HCT116 (cell line): ENCODE measurements at regions not wholly inside any gene's neighbourhood (a gene's known extent, or its start where the extent isn't known, plus 50 kb on each side); places are given as distances from the start of the nearest gene placed in this dataset.

ENCODE experiments used
- ATAC-seq: fragments of 200-7000 bp; cut with Tn5 transposase; 2 replicates; pipeline ENCODE4 v1.9.1; 2020; ENCODE audit warnings: mild to moderate bottlenecking, moderate library complexity
- BruUV-seq: library from RNA; stranded (reverse); fragments of 400-500 nt; replicated peaks from 2 replicates; lab custom pipeline; 2021; lab: Mats Ljungman, UMichigan
- CTCF ChIA-PET: fragments of 300-600 bp; sonication (Branson Sonifier 250); formaldehyde crosslinking; loops from one replicate; lab custom pipeline; 2021; ENCODE audit warnings: antibody characterized with exemption; lab: Charles Lee
- POLR2A ChIA-PET: fragments of 300-600, 350-600 bp; sonication (Branson Sonifier 250); formaldehyde crosslinking; loops from one replicate; lab custom pipeline; 2021; ENCODE audit warnings: antibody characterized with exemption; lab: Charles Lee
- RAD21 ChIA-PET, 2 experiments: fragments of 300-600 bp; sonication (Branson Sonifier 250); formaldehyde crosslinking; loops; one replicate each; lab custom pipeline; 2023; ENCODE audit warnings: low total read pairs in 2 of 2; ENCODE audit not compliant: uncharacterized antibody in 2 of 2, unreplicated experiment in 2 of 2, low non-redundant PET in 1 of 2; lab: Charles Lee
- DNase-seq: peaks from one replicate; pipeline ENCODE4 v3.0.0-alpha.2; 2010; ENCODE audit warnings: low read depth, low spot score
- H2AFZ ChIP-seq: fragments of 200-600 bp; shearing (Covaris generic), sonication (generic); 2 replicates; pipeline ENCODE4 v1.6.1; 2017; ENCODE audit warnings: low read depth, mixed run types, mixed read lengths, antibody characterized with exemption, low read length; ENCODE audit not compliant: poor library complexity, severe bottlenecking
- H3K27ac ChIP-seq: 2 replicates; pipeline ENCODE4 v1.5.1; 2012; ENCODE audit warnings: low read depth, low read length
- H3K27me3 ChIP-seq: fragments of 200-600 bp; sonication (generic); 2 replicates; pipeline ENCODE4 v1.6.1; 2016; ENCODE audit warnings: mixed run types, low read length, mixed read lengths; ENCODE audit not compliant: insufficient read depth
- H3K36me3 ChIP-seq, 2 experiments: fragments of 200-500 bp in 1 of 2; fragments of 200-600 bp in 1 of 2; sonication (Bioruptor generic) in 1 of 2; sonication (generic) in 1 of 2; 2 replicates each; pipeline versions ENCODE4 v1.5.1 to v1.6.1; 2014 to 2016; ENCODE audit warnings: low read length in 2 of 2, inconsistent platforms in 1 of 2, mixed read lengths in 1 of 2, mixed run types in 1 of 2; ENCODE audit not compliant: insufficient read depth in 2 of 2, control insufficient read depth in 1 of 2
- H3K4me1 ChIP-seq, 2 experiments: fragments of 200-600 bp in 1 of 2; sonication (generic) in 1 of 2; 2 replicates each; pipeline versions ENCODE4 v1.5.1 to v1.6.1; 2012 to 2017; ENCODE audit warnings: low read length in 2 of 2, inconsistent platforms in 1 of 2, mild to moderate bottlenecking in 1 of 2, mixed read lengths in 1 of 2, mixed run types in 1 of 2, moderate library complexity in 1 of 2; ENCODE audit not compliant: insufficient read depth in 2 of 2, control insufficient read depth in 1 of 2
- H3K4me2 ChIP-seq: fragments of 200-600 bp; sonication (generic); 2 replicates; pipeline ENCODE4 v1.6.1; 2017; ENCODE audit warnings: mixed run types, low read length, mixed read lengths
- H3K4me3 ChIP-seq, 2 experiments: fragments of 200-600 bp in 1 of 2; sonication (generic) in 1 of 2; replicated peaks in 1 of 2; 2 replicates each; pipeline ENCODE4 v1.5.1; 2011 to 2016; ENCODE audit warnings: low read length in 2 of 2, control low read depth in 1 of 2, low read depth in 1 of 2, mild to moderate bottlenecking in 1 of 2, mixed read lengths in 1 of 2, mixed run types in 1 of 2
- H3K79me2 ChIP-seq: fragments of 200-600 bp; sonication (generic); 2 replicates; pipeline ENCODE4 v1.6.1; 2017; ENCODE audit warnings: mild to moderate bottlenecking, mixed run types, low read length, moderate library complexity, mixed read lengths; ENCODE audit not compliant: insufficient read depth
- H3K9ac ChIP-seq: fragments of 200-600 bp; sonication (generic); 2 replicates; pipeline ENCODE4 v1.6.1; 2016; ENCODE audit warnings: low read length, mixed read lengths
- H3K9me2 ChIP-seq: fragments of 200-600 bp; sonication (generic), shearing (Covaris generic); 2 replicates; pipeline ENCODE4 v1.6.1; 2017; ENCODE audit warnings: mixed run types, mild to moderate bottlenecking, moderate library complexity; ENCODE audit not compliant: insufficient read depth
- H3K9me3 ChIP-seq, 2 experiments: fragments of 200-500 bp in 1 of 2; fragments of 200-600 bp in 1 of 2; sonication (Bioruptor generic) in 1 of 2; sonication (generic) in 1 of 2; 2 replicates each; pipeline ENCODE4 v1.6.1; 2014 to 2017; ENCODE audit warnings: low read length in 2 of 2, mixed read lengths in 2 of 2, inconsistent platforms in 1 of 2, low read depth in 1 of 2, mild to moderate bottlenecking in 1 of 2, mixed run types in 1 of 2, moderate library complexity in 1 of 2; ENCODE audit not compliant: control insufficient read depth in 1 of 2, insufficient read depth in 1 of 2
- H4K20me1 ChIP-seq: fragments of 200-600 bp; sonication (generic), shearing (Covaris generic); 2 replicates; pipeline ENCODE4 v1.6.1; 2017; ENCODE audit warnings: mixed run types, mild to moderate bottlenecking, moderate library complexity; ENCODE audit not compliant: insufficient read depth
- CEBPB ChIP-seq: IDR thresholded peaks from 2 replicates; pipeline ENCODE4 v1.6.1; 2012; ENCODE audit warnings: low read depth
- EGR1 ChIP-seq: IDR thresholded peaks from 2 replicates; pipeline ENCODE4 v1.6.1; 2012; ENCODE audit warnings: low read depth
- ELF1 ChIP-seq: IDR thresholded peaks from 2 replicates; pipeline ENCODE4 v1.6.1; 2012; ENCODE audit warnings: low read depth, borderline replicate concordance
- EZH2 ChIP-seq: fragments of 200-600 bp; sonication (generic); IDR thresholded peaks from 2 replicates; pipeline ENCODE4 v1.6.1; 2017; ENCODE audit warnings: antibody characterized with exemption, mixed run types
- EZH2phosphoT487 ChIP-seq: fragments of 200-600 bp; IDR thresholded peaks from 2 replicates; pipeline ENCODE4 v1.6.1; 2018; ENCODE audit warnings: antibody characterized with exemption, borderline replicate concordance
- FOSL1 ChIP-seq: IDR thresholded peaks from 2 replicates; pipeline ENCODE4 v1.6.1; 2012; ENCODE audit warnings: low read depth
- JUND ChIP-seq: IDR thresholded peaks from 2 replicates; pipeline ENCODE4 v1.6.1; 2012
- POLR2A ChIP-seq: IDR thresholded peaks from 2 replicates; pipeline ENCODE4 v1.7.0; 2011; ENCODE audit warnings: borderline replicate concordance; ENCODE audit not compliant: insufficient read depth, insufficient read length; ENCODE audit errors: extremely low read depth
- RAD21 ChIP-seq: IDR thresholded peaks from 2 replicates; pipeline ENCODE4 v1.6.1; 2012; ENCODE audit warnings: low read depth, mild to moderate bottlenecking
- TCF7L2 ChIP-seq: IDR thresholded peaks from 2 replicates; pipeline ENCODE4 v1.7.0; 2011; ENCODE audit warnings: borderline replicate concordance, inconsistent platforms; ENCODE audit not compliant: insufficient read depth, insufficient read length; ENCODE audit errors: extremely low read depth
- YY1 ChIP-seq: IDR thresholded peaks from 2 replicates; pipeline ENCODE4 v1.6.1; 2011; ENCODE audit warnings: low read length, low read depth, moderate library complexity, mild to moderate bottlenecking; ENCODE audit not compliant: insufficient replicate concordance; ENCODE audit errors: extremely low read depth
- ZFX ChIP-seq: fragments of 450-650 bp; IDR thresholded peaks from 2 replicates; pipeline ENCODE4 v1.6.1; 2017
- ZNF274 ChIP-seq: fragments of 200-500 bp; sonication (Bioruptor generic); IDR thresholded peaks from 2 replicates; pipeline ENCODE4 v1.6.1; 2014; ENCODE audit warnings: mild to moderate bottlenecking, low read depth, low read length, inconsistent platforms
- intact Hi-C: fragments of 100-400 bp; cut with micrococcal nuclease; formaldehyde crosslinking; loops from 2 replicates; pipeline ENCODE4 v1.10.0; 2022
- TF ChIP-seq, protein P1 (sequence below): IDR thresholded peaks from 2 replicates; pipeline ENCODE4 v1.6.1; 2012
- TF ChIP-seq, protein P2 (sequence below): IDR thresholded peaks from 2 replicates; pipeline ENCODE4 v1.6.1; 2012
- TF ChIP-seq, protein P3 (sequence below): IDR thresholded peaks from 2 replicates; pipeline ENCODE4 v1.6.1; 2012; ENCODE audit warnings: low read depth

DNA sequence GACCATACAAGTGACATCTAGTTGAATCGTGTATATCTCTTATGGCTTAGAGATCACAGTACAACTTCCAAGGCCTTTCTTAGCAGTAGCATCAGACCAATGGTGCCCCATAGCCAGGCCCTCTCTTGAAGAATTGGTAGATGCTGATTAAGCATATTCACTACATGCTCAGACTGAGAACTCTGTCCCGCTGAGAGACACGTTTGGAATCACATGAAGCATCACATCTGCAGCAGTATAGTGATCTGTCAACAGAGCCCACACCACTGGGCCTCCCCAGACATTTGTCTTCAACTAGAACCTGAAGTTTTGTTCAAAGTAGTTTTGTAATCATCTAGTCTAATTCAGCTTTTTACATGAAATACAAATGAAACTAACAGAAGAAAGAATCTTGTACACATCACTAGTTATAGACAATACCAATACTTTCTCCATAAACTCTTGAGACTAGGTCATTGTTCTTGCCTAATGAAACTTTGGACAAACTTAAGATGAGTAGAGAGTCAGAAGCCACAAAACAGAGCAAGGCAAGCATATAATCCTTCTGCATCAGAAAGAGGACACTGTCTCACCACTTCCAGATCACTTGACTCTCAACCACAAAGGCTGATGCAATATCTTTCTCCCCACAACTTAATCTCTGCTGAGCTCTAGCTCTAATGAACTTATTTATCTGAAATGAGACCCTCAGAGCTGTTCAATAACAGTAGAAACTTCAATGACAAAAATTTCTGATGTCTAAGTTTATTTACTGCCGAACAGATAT is 182.7 kb downstream of the TBX18 start:
- no peak overlapping the region for H3K4me2 ChIP-seq
- H3K27me3 ChIP-seq: no peaks in the 10 kb centered on the region
- H3K9me2 ChIP-seq: no peaks in the 10 kb centered on the region
- no peaks in the 10 kb centered on the region for H3K4me1 ChIP-seq
- no peak for ATAC-seq
- no peak overlapping the region for H3K4me3 ChIP-seq
- H4K20me1 ChIP-seq: no peaks in the 10 kb centered on the region
- no peaks in the 10 kb centered on the region for H3K79me2 ChIP-seq
- H3K36me3 ChIP-seq: no peaks in the 10 kb centered on the region
- H3K9me3 ChIP-seq: no peaks in the 10 kb centered on the region
- no peak overlapping the region for H3K27ac ChIP-seq
- no peak overlapping the region for H3K9ac ChIP-seq
- no peak overlapping the region for H2AFZ ChIP-seq
- RAD21 ChIA-PET: no interaction called here
- CTCF ChIA-PET: no interaction called here
- POLR2A ChIA-PET: no interaction called here
- BruUV-seq: no TSS peak
- intact Hi-C loops: no loop called here
- no peak for DNase-seq
- TF ChIP-seq EGR1: no peak
- no peak for TF ChIP-seq EZH2phosphoT487
- no peak for TF ChIP-seq EZH2
- TF ChIP-seq RAD21: no peak
- no peak for TF ChIP-seq ELF1
- no peak for TF ChIP-seq CEBPB
- no peak for TF ChIP-seq FOSL1
- no peak for TF ChIP-seq JUND
- no peak for TF ChIP-seq ZNF274
- no peak for TF ChIP-seq TCF7L2
- no peak for TF ChIP-seq POLR2A
- TF ChIP-seq, protein P1, sequence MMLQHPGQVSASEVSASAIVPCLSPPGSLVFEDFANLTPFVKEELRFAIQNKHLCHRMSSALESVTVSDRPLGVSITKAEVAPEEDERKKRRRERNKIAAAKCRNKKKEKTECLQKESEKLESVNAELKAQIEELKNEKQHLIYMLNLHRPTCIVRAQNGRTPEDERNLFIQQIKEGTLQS: no peak
- TF ChIP-seq, protein P2, sequence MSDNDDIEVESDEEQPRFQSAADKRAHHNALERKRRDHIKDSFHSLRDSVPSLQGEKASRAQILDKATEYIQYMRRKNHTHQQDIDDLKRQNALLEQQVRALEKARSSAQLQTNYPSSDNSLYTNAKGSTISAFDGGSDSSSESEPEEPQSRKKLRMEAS: no peak
- no peak for TF ChIP-seq ZFX
- TF ChIP-seq, protein P3, sequence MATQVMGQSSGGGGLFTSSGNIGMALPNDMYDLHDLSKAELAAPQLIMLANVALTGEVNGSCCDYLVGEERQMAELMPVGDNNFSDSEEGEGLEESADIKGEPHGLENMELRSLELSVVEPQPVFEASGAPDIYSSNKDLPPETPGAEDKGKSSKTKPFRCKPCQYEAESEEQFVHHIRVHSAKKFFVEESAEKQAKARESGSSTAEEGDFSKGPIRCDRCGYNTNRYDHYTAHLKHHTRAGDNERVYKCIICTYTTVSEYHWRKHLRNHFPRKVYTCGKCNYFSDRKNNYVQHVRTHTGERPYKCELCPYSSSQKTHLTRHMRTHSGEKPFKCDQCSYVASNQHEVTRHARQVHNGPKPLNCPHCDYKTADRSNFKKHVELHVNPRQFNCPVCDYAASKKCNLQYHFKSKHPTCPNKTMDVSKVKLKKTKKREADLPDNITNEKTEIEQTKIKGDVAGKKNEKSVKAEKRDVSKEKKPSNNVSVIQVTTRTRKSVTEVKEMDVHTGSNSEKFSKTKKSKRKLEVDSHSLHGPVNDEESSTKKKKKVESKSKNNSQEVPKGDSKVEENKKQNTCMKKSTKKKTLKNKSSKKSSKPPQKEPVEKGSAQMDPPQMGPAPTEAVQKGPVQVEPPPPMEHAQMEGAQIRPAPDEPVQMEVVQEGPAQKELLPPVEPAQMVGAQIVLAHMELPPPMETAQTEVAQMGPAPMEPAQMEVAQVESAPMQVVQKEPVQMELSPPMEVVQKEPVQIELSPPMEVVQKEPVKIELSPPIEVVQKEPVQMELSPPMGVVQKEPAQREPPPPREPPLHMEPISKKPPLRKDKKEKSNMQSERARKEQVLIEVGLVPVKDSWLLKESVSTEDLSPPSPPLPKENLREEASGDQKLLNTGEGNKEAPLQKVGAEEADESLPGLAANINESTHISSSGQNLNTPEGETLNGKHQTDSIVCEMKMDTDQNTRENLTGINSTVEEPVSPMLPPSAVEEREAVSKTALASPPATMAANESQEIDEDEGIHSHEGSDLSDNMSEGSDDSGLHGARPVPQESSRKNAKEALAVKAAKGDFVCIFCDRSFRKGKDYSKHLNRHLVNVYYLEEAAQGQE: no peak
- no peak for TF ChIP-seq YY1
